GM21723 (cell line): ENCODE measurements at regions not wholly inside any gene's neighbourhood (a gene's known extent, or its start where the extent isn't known, plus 50 kb on each side); places are given as distances from the start of the nearest gene placed in this dataset.

Experiments used
- ATAC-seq: cut with Tn5 transposase; IDR thresholded peaks from one replicate; pipeline ENCODE4 v1.9.1; 2021; ENCODE audit warnings: mild to moderate bottlenecking, moderate library complexity; ENCODE audit not compliant: unreplicated experiment

- no peak for ATAC-seq
These were observed 101.2 kb downstream of the CRPPA start for GRCh38 chr7:16320099-16320660.

- no peak for ATAC-seq
These were observed 102.1 kb downstream of the CRPPA start for GRCh38 chr7:16318989-16319915.

GRCh38 chr7:16318463-16318862, 102.9 kb downstream of the CRPPA start:
- ATAC-seq = no peak

- ATAC-seq = no peak
These were observed 103.9 kb downstream of the CRPPA start for GRCh38 chr7:16317406-16317805.

- no peak for ATAC-seq
These were observed 106.1 kb downstream of the CRPPA start for GRCh38 chr7:16315280-16315679.

- no peak for ATAC-seq
These were observed 112.2 kb downstream of the CRPPA start for GRCh38 chr7:16309129-16309528.

GRCh38 chr7:16301291-16301690, 120.0 kb downstream of the CRPPA start:
- no peak for ATAC-seq

GRCh38 chr7:16300361-16300895, 120.9 kb downstream of the CRPPA start:
- ATAC-seq = no peak

GRCh38 chr7:16299853-16300252, 121.5 kb downstream of the CRPPA start:
- no peak for ATAC-seq

- ATAC-seq = no peak
These were observed 123.1 kb downstream of the CRPPA start for GRCh38 chr7:16298221-16298620.

- no peak for ATAC-seq
These were observed 125.8 kb downstream of the CRPPA start for GRCh38 chr7:16295558-16295957.

- no peak for ATAC-seq
These were observed 127.5 kb downstream of the CRPPA start for GRCh38 chr7:16293669-16294425.

GRCh38 chr7:16284581-16284980, 136.8 kb downstream of the CRPPA start:
- ATAC-seq = no peak

- ATAC-seq = no peak
These were observed 143.1 kb downstream of the CRPPA start for GRCh38 chr7:16278167-16278787.

- ATAC-seq = no peak
These were observed 149.2 kb downstream of the CRPPA start for GRCh38 chr7:16271990-16272665.

GRCh38 chr7:16271355-16271915, 149.9 kb downstream of the CRPPA start:
- ATAC-seq = no peak

GRCh38 chr7:16270844-16271243, 150.5 kb downstream of the CRPPA start:
- no peak for ATAC-seq

GRCh38 chr7:16268821-16269768, 152.2 kb downstream of the CRPPA start:
- ATAC-seq = no peak
